HCT116 (cell line): ENCODE measurements at regions not wholly inside any gene's neighbourhood (a gene's known extent, or its start where the extent isn't known, plus 50 kb on each side); places are given as distances from the start of the nearest gene placed in this dataset.

Experiments used
- ATAC-seq: fragments of 200-7000 bp; cut with Tn5 transposase; 2 replicates; pipeline ENCODE4 v1.9.1; 2020; ENCODE audit warnings: mild to moderate bottlenecking, moderate library complexity
- BruUV-seq: library from RNA; stranded (reverse); fragments of 400-500 nt; replicated peaks from 2 replicates; lab custom pipeline; 2021; lab: Mats Ljungman, UMichigan
- CTCF ChIA-PET: fragments of 300-600 bp; sonication (Branson Sonifier 250); formaldehyde crosslinking; loops from one replicate; lab custom pipeline; 2021; ENCODE audit warnings: antibody characterized with exemption; lab: Charles Lee
- POLR2A ChIA-PET: fragments of 300-600, 350-600 bp; sonication (Branson Sonifier 250); formaldehyde crosslinking; loops from one replicate; lab custom pipeline; 2021; ENCODE audit warnings: antibody characterized with exemption; lab: Charles Lee
- RAD21 ChIA-PET, 2 experiments: fragments of 300-600 bp; sonication (Branson Sonifier 250); formaldehyde crosslinking; loops; one replicate each; lab custom pipeline; 2023; ENCODE audit warnings: low total read pairs in 2 of 2; ENCODE audit not compliant: uncharacterized antibody in 2 of 2, unreplicated experiment in 2 of 2, low non-redundant PET in 1 of 2; lab: Charles Lee
- DNase-seq: peaks from one replicate; pipeline ENCODE4 v3.0.0-alpha.2; 2010; ENCODE audit warnings: low read depth, low spot score
- H2AFZ ChIP-seq: fragments of 200-600 bp; shearing (Covaris generic), sonication (generic); 2 replicates; pipeline ENCODE4 v1.6.1; 2017; ENCODE audit warnings: low read depth, mixed run types, mixed read lengths, antibody characterized with exemption, low read length; ENCODE audit not compliant: poor library complexity, severe bottlenecking
- H3K27ac ChIP-seq: 2 replicates; pipeline ENCODE4 v1.5.1; 2012; ENCODE audit warnings: low read depth, low read length
- H3K27me3 ChIP-seq: fragments of 200-600 bp; sonication (generic); 2 replicates; pipeline ENCODE4 v1.6.1; 2016; ENCODE audit warnings: mixed run types, low read length, mixed read lengths; ENCODE audit not compliant: insufficient read depth
- H3K36me3 ChIP-seq, 2 experiments: fragments of 200-500 bp in 1 of 2; fragments of 200-600 bp in 1 of 2; sonication (Bioruptor generic) in 1 of 2; sonication (generic) in 1 of 2; 2 replicates each; pipeline versions ENCODE4 v1.5.1 to v1.6.1; 2014 to 2016; ENCODE audit warnings: low read length in 2 of 2, inconsistent platforms in 1 of 2, mixed read lengths in 1 of 2, mixed run types in 1 of 2; ENCODE audit not compliant: insufficient read depth in 2 of 2, control insufficient read depth in 1 of 2
- H3K4me1 ChIP-seq, 2 experiments: fragments of 200-600 bp in 1 of 2; sonication (generic) in 1 of 2; 2 replicates each; pipeline versions ENCODE4 v1.5.1 to v1.6.1; 2012 to 2017; ENCODE audit warnings: low read length in 2 of 2, inconsistent platforms in 1 of 2, mild to moderate bottlenecking in 1 of 2, mixed read lengths in 1 of 2, mixed run types in 1 of 2, moderate library complexity in 1 of 2; ENCODE audit not compliant: insufficient read depth in 2 of 2, control insufficient read depth in 1 of 2
- H3K4me2 ChIP-seq: fragments of 200-600 bp; sonication (generic); 2 replicates; pipeline ENCODE4 v1.6.1; 2017; ENCODE audit warnings: mixed run types, low read length, mixed read lengths
- H3K4me3 ChIP-seq, 2 experiments: fragments of 200-600 bp in 1 of 2; sonication (generic) in 1 of 2; replicated peaks in 1 of 2; 2 replicates each; pipeline ENCODE4 v1.5.1; 2011 to 2016; ENCODE audit warnings: low read length in 2 of 2, control low read depth in 1 of 2, low read depth in 1 of 2, mild to moderate bottlenecking in 1 of 2, mixed read lengths in 1 of 2, mixed run types in 1 of 2
- H3K79me2 ChIP-seq: fragments of 200-600 bp; sonication (generic); 2 replicates; pipeline ENCODE4 v1.6.1; 2017; ENCODE audit warnings: mild to moderate bottlenecking, mixed run types, low read length, moderate library complexity, mixed read lengths; ENCODE audit not compliant: insufficient read depth
- H3K9ac ChIP-seq: fragments of 200-600 bp; sonication (generic); 2 replicates; pipeline ENCODE4 v1.6.1; 2016; ENCODE audit warnings: low read length, mixed read lengths
- H3K9me2 ChIP-seq: fragments of 200-600 bp; sonication (generic), shearing (Covaris generic); 2 replicates; pipeline ENCODE4 v1.6.1; 2017; ENCODE audit warnings: mixed run types, mild to moderate bottlenecking, moderate library complexity; ENCODE audit not compliant: insufficient read depth
- H3K9me3 ChIP-seq, 2 experiments: fragments of 200-500 bp in 1 of 2; fragments of 200-600 bp in 1 of 2; sonication (Bioruptor generic) in 1 of 2; sonication (generic) in 1 of 2; 2 replicates each; pipeline ENCODE4 v1.6.1; 2014 to 2017; ENCODE audit warnings: low read length in 2 of 2, mixed read lengths in 2 of 2, inconsistent platforms in 1 of 2, low read depth in 1 of 2, mild to moderate bottlenecking in 1 of 2, mixed run types in 1 of 2, moderate library complexity in 1 of 2; ENCODE audit not compliant: control insufficient read depth in 1 of 2, insufficient read depth in 1 of 2
- H4K20me1 ChIP-seq: fragments of 200-600 bp; sonication (generic), shearing (Covaris generic); 2 replicates; pipeline ENCODE4 v1.6.1; 2017; ENCODE audit warnings: mixed run types, mild to moderate bottlenecking, moderate library complexity; ENCODE audit not compliant: insufficient read depth
- EZH2 ChIP-seq: fragments of 200-600 bp; sonication (generic); IDR thresholded peaks from 2 replicates; pipeline ENCODE4 v1.6.1; 2017; ENCODE audit warnings: antibody characterized with exemption, mixed run types
- EZH2phosphoT487 ChIP-seq: fragments of 200-600 bp; IDR thresholded peaks from 2 replicates; pipeline ENCODE4 v1.6.1; 2018; ENCODE audit warnings: antibody characterized with exemption, borderline replicate concordance
- JUND ChIP-seq: IDR thresholded peaks from 2 replicates; pipeline ENCODE4 v1.6.1; 2012
- YY1 ChIP-seq: IDR thresholded peaks from 2 replicates; pipeline ENCODE4 v1.6.1; 2011; ENCODE audit warnings: low read length, low read depth, moderate library complexity, mild to moderate bottlenecking; ENCODE audit not compliant: insufficient replicate concordance; ENCODE audit errors: extremely low read depth
- ZFX ChIP-seq: fragments of 450-650 bp; IDR thresholded peaks from 2 replicates; pipeline ENCODE4 v1.6.1; 2017
- intact Hi-C: fragments of 100-400 bp; cut with micrococcal nuclease; formaldehyde crosslinking; loops from 2 replicates; pipeline ENCODE4 v1.10.0; 2022
- TF ChIP-seq, protein P1 (sequence below): IDR thresholded peaks from 2 replicates; pipeline ENCODE4 v1.6.1; 2011; ENCODE audit warnings: mild to moderate bottlenecking, low read length, moderate library complexity; ENCODE audit not compliant: insufficient replicate concordance; ENCODE audit errors: extremely low read depth
- TF ChIP-seq, protein P2 (sequence below), 3 experiments: fragments of 200-600 bp in 1 of 3; sonication (generic) in 1 of 3; IDR thresholded peaks in 2 of 3; conservative IDR thresholded peaks in 1 of 3; 2 replicates each; pipeline ENCODE4 v1.5.1; 2012 to 2017; ENCODE audit warnings: low read depth in 2 of 3, low read length in 2 of 3, antibody characterized with exemption in 1 of 3, borderline replicate concordance in 1 of 3, control low read depth in 1 of 3, mild to moderate bottlenecking in 1 of 3, mixed read lengths in 1 of 3, mixed run types in 1 of 3, moderate library complexity in 1 of 3; ENCODE audit not compliant: insufficient read depth in 1 of 3

DNA sequence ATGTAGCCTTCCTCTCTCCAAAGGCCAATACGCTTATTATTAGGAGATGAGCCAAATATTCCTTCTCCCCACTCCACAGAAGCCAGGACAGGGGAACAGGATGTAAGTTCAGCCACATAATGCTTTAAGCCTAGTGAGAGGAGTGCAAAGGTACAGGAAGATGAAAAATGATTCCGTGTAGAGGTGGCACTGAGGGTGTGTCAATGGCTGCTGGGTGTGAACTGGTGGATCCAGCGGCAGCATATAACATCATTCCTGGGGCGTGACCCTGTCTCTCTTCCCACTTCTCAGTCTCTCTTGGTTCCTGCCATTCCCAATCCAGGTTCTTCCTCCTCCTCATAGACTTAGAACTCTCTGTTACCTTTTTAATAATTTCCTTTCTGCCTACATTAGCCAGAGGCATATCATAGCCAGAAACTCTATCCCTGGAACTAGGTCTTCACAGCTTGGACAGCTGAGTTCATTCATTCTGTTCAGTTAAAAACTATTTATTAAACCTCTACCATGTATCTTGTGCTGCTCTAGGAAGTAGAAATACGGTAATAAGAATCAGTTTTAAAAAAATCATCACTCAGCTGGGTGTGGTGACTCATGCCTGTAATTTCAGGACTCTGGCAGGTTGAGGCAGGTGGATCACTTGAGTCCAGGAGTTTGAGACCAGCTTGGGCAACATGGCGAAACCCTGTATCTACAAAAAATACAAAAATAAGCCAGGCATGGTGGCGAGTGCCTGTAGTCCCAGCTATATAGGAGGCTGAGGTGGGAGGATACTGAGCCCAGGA lies 58.0 kb upstream of the FAM20A start:
- RAD21 ChIA-PET = no interaction called here
- H3K4me3 ChIP-seq = no peak overlapping the region
- TF ChIP-seq EZH2phosphoT487 (no peak), ZFX (no peak), EZH2 (no peak), YY1 (no peak), JUND (no peak)
- TF ChIP-seq, protein P1, sequence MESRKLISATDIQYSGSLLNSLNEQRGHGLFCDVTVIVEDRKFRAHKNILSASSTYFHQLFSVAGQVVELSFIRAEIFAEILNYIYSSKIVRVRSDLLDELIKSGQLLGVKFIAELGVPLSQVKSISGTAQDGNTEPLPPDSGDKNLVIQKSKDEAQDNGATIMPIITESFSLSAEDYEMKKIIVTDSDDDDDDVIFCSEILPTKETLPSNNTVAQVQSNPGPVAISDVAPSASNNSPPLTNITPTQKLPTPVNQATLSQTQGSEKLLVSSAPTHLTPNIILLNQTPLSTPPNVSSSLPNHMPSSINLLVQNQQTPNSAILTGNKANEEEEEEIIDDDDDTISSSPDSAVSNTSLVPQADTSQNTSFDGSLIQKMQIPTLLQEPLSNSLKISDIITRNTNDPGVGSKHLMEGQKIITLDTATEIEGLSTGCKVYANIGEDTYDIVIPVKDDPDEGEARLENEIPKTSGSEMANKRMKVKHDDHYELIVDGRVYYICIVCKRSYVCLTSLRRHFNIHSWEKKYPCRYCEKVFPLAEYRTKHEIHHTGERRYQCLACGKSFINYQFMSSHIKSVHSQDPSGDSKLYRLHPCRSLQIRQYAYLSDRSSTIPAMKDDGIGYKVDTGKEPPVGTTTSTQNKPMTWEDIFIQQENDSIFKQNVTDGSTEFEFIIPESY = no peak
- TF ChIP-seq, protein P2, sequence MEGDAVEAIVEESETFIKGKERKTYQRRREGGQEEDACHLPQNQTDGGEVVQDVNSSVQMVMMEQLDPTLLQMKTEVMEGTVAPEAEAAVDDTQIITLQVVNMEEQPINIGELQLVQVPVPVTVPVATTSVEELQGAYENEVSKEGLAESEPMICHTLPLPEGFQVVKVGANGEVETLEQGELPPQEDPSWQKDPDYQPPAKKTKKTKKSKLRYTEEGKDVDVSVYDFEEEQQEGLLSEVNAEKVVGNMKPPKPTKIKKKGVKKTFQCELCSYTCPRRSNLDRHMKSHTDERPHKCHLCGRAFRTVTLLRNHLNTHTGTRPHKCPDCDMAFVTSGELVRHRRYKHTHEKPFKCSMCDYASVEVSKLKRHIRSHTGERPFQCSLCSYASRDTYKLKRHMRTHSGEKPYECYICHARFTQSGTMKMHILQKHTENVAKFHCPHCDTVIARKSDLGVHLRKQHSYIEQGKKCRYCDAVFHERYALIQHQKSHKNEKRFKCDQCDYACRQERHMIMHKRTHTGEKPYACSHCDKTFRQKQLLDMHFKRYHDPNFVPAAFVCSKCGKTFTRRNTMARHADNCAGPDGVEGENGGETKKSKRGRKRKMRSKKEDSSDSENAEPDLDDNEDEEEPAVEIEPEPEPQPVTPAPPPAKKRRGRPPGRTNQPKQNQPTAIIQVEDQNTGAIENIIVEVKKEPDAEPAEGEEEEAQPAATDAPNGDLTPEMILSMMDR (IDR thresholded peaks at IDR 0.05 in 2 of 3, conservative IDR thresholded peaks at IDR 0.05 in 1 of 3; ENCODE audit: borderline replicate concordance in 1 of 3, insufficient read depth in 1 of 3, low read depth in 2 of 3, low read length in 2 of 3) = no peak
- no peaks in the 10 kb centered on the region for H3K9me2 ChIP-seq
- POLR2A ChIA-PET = no interaction called here
- BruUV-seq = no TSS peak
- H2AFZ ChIP-seq = no peak overlapping the region
- DNase-seq = no peak
- intact Hi-C loops = no loop called here
- no peaks in the 10 kb centered on the region for H3K4me1 ChIP-seq
- H3K27me3 ChIP-seq = no peaks in the 10 kb centered on the region
- CTCF ChIA-PET = no interaction called here
- ATAC-seq = no peak; the same call in 1 of the 2 replicates
- no peaks in the 10 kb centered on the region for H3K9me3 ChIP-seq
- no peak overlapping the region for H3K27ac ChIP-seq
- H3K9ac ChIP-seq = no peak overlapping the region
- no peaks in the 10 kb centered on the region for H3K79me2 ChIP-seq
- no peaks in the 10 kb centered on the region for H4K20me1 ChIP-seq
- no peak overlapping the region for H3K4me2 ChIP-seq
- no peaks in the 10 kb centered on the region for H3K36me3 ChIP-seq
